ENCODE measurements at regions not wholly inside any gene's neighbourhood (a gene's known extent, or its start where the extent isn't known, plus 50 kb on each side); places are given as distances from the start of the nearest gene placed in this dataset.

DNA sequence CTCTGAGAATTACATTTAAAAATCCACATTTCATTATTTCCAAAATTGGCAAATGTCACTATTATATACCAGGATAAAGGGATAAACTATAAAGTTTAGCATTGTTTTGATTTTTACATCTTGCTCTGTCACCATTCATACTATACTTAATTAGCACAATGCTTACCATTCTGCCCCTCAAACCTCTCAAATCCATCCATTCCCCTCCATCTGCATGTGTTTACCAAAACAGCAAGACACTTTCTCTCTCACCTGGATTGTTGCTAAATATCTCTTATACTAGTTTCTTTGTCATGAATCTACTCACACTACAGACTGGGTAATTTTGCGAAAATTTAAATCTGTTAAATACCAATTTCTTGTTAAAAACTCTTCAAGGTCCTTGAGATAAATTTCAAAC lies 496.1 kb downstream of the NR4A2 start:
- Histone ChIP-seq H3K27ac (no peak overlapping the region), H3K27me3 (no peaks in the 10 kb centered on the region), H3K4me1 (no peaks in the 10 kb centered on the region), H3K9me3 (no peaks in the 10 kb centered on the region), H3K4me3 (no peak overlapping the region), H3K36me3 (no peaks in the 10 kb centered on the region)
- in situ Hi-C loops (cut with MboI; ENCODE audit: low sequenced_read_pairs in 4 of 4) (no loop called here), intact Hi-C loops (cut with DNase I; ENCODE audit: low total_unique reads) (no loop called here)
- no peak for ATAC-seq
- DNase-seq = no peak
- TF ChIP-seq POLR2A (IDR thresholded peaks at IDR 0.05) = no peak
- TF ChIP-seq, protein P1, sequence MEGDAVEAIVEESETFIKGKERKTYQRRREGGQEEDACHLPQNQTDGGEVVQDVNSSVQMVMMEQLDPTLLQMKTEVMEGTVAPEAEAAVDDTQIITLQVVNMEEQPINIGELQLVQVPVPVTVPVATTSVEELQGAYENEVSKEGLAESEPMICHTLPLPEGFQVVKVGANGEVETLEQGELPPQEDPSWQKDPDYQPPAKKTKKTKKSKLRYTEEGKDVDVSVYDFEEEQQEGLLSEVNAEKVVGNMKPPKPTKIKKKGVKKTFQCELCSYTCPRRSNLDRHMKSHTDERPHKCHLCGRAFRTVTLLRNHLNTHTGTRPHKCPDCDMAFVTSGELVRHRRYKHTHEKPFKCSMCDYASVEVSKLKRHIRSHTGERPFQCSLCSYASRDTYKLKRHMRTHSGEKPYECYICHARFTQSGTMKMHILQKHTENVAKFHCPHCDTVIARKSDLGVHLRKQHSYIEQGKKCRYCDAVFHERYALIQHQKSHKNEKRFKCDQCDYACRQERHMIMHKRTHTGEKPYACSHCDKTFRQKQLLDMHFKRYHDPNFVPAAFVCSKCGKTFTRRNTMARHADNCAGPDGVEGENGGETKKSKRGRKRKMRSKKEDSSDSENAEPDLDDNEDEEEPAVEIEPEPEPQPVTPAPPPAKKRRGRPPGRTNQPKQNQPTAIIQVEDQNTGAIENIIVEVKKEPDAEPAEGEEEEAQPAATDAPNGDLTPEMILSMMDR (IDR thresholded peaks at IDR 0.05 in 4 of 5, conservative IDR thresholded peaks at IDR 0.05 in 1 of 5) = no peak

DNA sequence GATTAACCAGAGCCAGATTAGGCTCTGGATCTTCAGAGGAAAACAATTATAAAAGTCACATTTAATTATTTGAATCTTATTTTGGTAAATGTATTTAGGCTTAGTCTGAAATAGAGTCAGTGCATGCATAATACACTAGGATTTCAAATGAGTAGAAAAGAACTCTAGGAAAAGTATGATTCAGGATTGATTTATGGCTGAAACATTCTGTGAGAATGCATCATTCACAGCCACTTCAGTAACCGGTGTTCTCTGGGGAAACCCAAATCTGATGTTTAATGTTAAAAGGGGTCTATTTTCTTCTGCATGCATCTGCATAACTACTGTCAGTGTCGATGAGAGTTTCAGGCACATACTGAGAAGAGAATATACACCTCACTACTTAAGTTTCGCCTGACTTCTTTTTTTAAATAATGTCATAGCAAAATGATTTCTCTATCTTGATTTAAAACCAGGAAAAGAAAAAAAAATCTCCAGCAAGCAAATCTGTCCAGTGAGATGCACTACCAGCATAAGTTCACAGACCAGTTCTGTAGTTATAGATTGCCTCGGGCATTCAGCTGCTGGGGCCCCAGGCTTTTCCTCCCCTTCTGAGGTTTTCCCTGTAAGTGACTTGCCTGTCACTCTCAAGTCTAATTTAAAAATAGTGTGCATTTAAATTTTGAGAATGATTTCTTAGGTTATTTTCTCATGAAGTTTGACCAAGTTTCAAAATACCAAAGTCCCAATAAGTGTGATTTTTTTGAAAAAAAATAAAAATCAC lies 501.5 kb downstream of the NR4A2 start:
- no peak for DNase-seq
- no peaks in the 10 kb centered on the region for H3K9me3 ChIP-seq
- in situ Hi-C loops (cut with MboI; ENCODE audit: low sequenced_read_pairs in 4 of 4) (no loop called here), intact Hi-C loops (cut with DNase I; ENCODE audit: low total_unique reads) (no loop called here)
- no peaks in the 10 kb centered on the region for H3K4me1 ChIP-seq
- no peaks in the 10 kb centered on the region for H3K27me3 ChIP-seq
- H3K4me3 ChIP-seq = no peak overlapping the region
- TF ChIP-seq, protein P1 (IDR thresholded peaks at IDR 0.05 in 4 of 5, conservative IDR thresholded peaks at IDR 0.05 in 1 of 5) = no peak
- TF ChIP-seq POLR2A (IDR thresholded peaks at IDR 0.05) = no peak
- H3K36me3 ChIP-seq = no peaks in the 10 kb centered on the region
- no peak overlapping the region for H3K27ac ChIP-seq
- no peak for ATAC-seq

DNA sequence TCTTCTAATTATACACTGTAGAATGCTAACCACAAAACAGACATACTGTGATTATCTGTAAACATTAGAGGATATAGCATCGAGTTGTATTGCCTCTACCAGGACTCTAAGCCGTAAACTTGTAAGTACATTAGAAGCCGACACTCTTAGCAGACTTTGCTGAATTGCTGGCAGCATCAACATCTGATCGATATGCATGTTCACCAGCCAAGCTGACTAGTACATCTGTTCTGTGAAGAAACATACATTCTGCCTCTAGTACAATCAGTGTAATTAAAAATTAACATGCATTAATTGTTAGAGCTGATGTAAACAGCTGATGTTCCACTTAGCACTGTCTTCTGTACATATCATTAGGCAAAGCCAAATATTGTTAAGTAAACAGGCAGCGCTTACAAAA lies 502.2 kb downstream of the NR4A2 start:
- no peak overlapping the region for H3K4me3 ChIP-seq
- DNase-seq = no peak
- ATAC-seq = no peak
- no peak overlapping the region for H3K27ac ChIP-seq
- no peaks in the 10 kb centered on the region for H3K4me1 ChIP-seq
- H3K36me3 ChIP-seq = no peaks in the 10 kb centered on the region
- in situ Hi-C loops (cut with MboI; ENCODE audit: low sequenced_read_pairs in 4 of 4) (no loop called here), intact Hi-C loops (cut with DNase I; ENCODE audit: low total_unique reads) (no loop called here)
- H3K27me3 ChIP-seq = no peaks in the 10 kb centered on the region
- TF ChIP-seq, protein P1 (IDR thresholded peaks at IDR 0.05 in 4 of 5, conservative IDR thresholded peaks at IDR 0.05 in 1 of 5) = no peak
- TF ChIP-seq POLR2A (IDR thresholded peaks at IDR 0.05) = no peak
- no peaks in the 10 kb centered on the region for H3K9me3 ChIP-seq

DNA sequence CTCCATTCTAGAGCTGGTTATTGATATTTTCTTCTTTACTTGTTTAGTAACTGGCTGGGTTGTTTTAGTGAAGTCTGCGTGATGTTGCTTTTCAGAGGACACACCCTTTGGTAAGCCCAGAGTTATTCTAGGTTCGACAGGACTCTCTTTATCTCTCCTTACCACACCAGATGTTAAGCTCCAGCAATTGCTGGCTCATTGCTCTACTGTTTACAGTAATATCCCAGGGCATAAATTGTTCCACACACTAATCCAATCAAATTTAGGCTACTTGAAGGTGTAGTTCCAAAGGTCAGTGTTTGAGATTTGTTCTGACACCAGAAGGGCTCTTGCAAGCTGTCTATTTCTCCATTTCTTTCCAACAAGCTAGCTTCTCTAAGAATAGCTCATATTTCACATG lies 506.6 kb downstream of the NR4A2 start:
- ATAC-seq = no peak
- no peaks in the 10 kb centered on the region for H3K36me3 ChIP-seq

More for the DNA sequence above, 506.6 kb downstream of the NR4A2 start:
- H3K27me3 ChIP-seq = no peaks in the 10 kb centered on the region
- intact Hi-C loops (cut with DNase I; ENCODE audit: low total_unique reads) (no loop called here), in situ Hi-C loops (cut with MboI; ENCODE audit: low sequenced_read_pairs in 4 of 4) (no loop called here)
- no peaks in the 10 kb centered on the region for H3K4me1 ChIP-seq
- no peak overlapping the region for H3K27ac ChIP-seq
- TF ChIP-seq POLR2A (IDR thresholded peaks at IDR 0.05) = no peak
- TF ChIP-seq, protein P1 (IDR thresholded peaks at IDR 0.05 in 4 of 5, conservative IDR thresholded peaks at IDR 0.05 in 1 of 5) = no peak
- H3K4me3 ChIP-seq = no peak overlapping the region
- DNase-seq = no peak
- H3K9me3 ChIP-seq = no peaks in the 10 kb centered on the region
